HG03354 (cell line): ENCODE measurements at regions not wholly inside any gene's neighbourhood (a gene's known extent, or its start where the extent isn't known, plus 50 kb on each side); places are given as distances from the start of the nearest gene placed in this dataset.

Source experiments
- ATAC-seq: cut with Tn5 transposase; IDR thresholded peaks from one replicate; pipeline ENCODE4 v1.9.1; 2021; ENCODE audit warnings: mild to moderate bottlenecking; ENCODE audit not compliant: unreplicated experiment, poor library complexity, severe bottlenecking

- ATAC-seq: no peak
These were observed 449.1 kb downstream of the BCOR start for GRCh38 chrX:39648548-39649254.

- ATAC-seq: no peak
These were observed 446.9 kb downstream of the BCOR start for GRCh38 chrX:39650768-39651347.

- ATAC-seq: no peak
These were observed 445.4 kb downstream of the BCOR start for GRCh38 chrX:39652336-39652735.

- no peak for ATAC-seq
These were observed 444.1 kb downstream of the BCOR start for GRCh38 chrX:39653691-39654090.

- no peak for ATAC-seq
These were observed 443.4 kb downstream of the BCOR start for GRCh38 chrX:39654183-39654925.

GRCh38 chrX:39654952-39655351 is 442.8 kb downstream of the BCOR start:
- ATAC-seq: no peak

- no peak for ATAC-seq
These were observed 436.4 kb downstream of the BCOR start for GRCh38 chrX:39661116-39661907.

- no peak for ATAC-seq
These were observed 431.8 kb downstream of the BCOR start for GRCh38 chrX:39665830-39666518.

GRCh38 chrX:39667191-39667590 is 430.6 kb downstream of the BCOR start:
- no peak for ATAC-seq

- ATAC-seq: no peak
These were observed 429.8 kb downstream of the BCOR start for GRCh38 chrX:39667736-39668482.

- no peak for ATAC-seq
These were observed 428.1 kb downstream of the BCOR start for GRCh38 chrX:39669668-39670067.

- ATAC-seq: no peak
These were observed 427.5 kb downstream of the BCOR start for GRCh38 chrX:39670281-39670680.

- no peak for ATAC-seq
These were observed 425.4 kb downstream of the BCOR start for GRCh38 chrX:39672405-39672804.

- no peak for ATAC-seq
These were observed 423.1 kb downstream of the BCOR start for GRCh38 chrX:39674490-39675161.

GRCh38 chrX:39675162-39675553 is 422.6 kb downstream of the BCOR start:
- ATAC-seq: no peak

GRCh38 chrX:39675619-39676018 is 422.1 kb downstream of the BCOR start:
- no peak for ATAC-seq

GRCh38 chrX:39676434-39676833 is 421.3 kb downstream of the BCOR start:
- no peak for ATAC-seq

- no peak for ATAC-seq
These were observed 420.2 kb downstream of the BCOR start for GRCh38 chrX:39677585-39677977.
